Jurkat, Clone E6-1 (cell line): ENCODE measurements at regions not wholly inside any gene's neighbourhood (a gene's known extent, or its start where the extent isn't known, plus 50 kb on each side); places are given as distances from the start of the nearest gene placed in this dataset.
"Not testable (repeated sequence)": the region's sequence is repeated elsewhere in the genome, so short reads cannot be mapped to it uniquely, and the experiment has no call there.

Experiments used
- DNase-seq: peaks from one replicate; pipeline ENCODE4 v3.0.0-alpha.2; 2011; ENCODE audit warnings: low read depth, low spot score
- H3K4me3 ChIP-seq: 2 replicates; pipeline ENCODE4 v1.5.1; 2011; ENCODE audit warnings: mild to moderate bottlenecking, low read length, control low read depth, moderate library complexity

DNA sequence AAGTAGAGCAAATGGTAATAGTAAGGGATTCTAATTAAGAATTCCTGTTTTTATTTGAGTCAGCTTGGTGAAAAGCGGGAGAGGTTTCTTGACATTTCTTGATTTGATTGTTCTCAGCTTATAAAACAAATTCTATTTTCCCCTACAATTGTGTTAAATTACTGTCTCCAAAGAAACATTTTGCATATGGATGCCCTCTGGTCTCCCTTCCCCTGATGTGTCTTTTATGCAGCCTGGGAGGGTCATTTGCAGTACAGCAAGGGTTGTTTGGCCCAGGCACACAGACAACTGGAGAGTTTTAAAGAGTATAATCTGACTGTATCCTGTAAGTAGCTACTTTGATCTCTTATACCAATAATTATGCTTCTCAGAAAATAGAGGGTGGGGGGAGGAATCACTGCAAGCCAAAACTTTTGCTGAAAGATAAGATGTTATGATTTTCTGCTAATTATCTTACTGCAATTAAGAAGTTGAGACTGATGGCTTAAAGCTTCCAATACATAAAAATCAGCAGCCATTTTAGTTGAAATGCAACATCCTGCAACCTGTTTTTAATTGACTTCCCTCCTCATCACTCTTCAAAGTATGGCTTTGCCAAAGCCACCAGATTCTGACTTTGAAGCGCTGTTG, 204.1 kb upstream of the SEMA6A start:
- no peak for DNase-seq
- H3K4me3 ChIP-seq: no peak overlapping the region

DNA sequence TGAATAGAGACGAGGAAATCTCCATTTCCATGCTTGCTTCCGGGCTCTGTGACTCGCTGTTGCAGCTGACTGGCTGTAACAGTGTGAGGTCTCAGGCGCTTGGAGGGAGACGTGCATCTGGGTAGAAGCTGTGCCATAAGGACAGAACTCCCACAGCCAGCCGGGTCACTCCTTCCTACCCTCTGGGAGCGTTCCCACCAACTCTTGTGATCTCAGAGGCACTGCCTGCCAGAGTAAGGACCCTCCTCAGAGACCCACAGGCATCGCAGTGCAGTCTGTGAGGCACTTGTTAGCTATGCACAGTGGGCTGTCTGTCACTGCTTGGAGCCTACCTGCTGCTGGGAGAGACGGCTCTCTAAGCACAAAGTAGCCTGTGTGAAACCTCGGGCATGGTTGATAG, 203.4 kb upstream of the SEMA6A start:
- no peak for DNase-seq
- no peak overlapping the region for H3K4me3 ChIP-seq

DNA sequence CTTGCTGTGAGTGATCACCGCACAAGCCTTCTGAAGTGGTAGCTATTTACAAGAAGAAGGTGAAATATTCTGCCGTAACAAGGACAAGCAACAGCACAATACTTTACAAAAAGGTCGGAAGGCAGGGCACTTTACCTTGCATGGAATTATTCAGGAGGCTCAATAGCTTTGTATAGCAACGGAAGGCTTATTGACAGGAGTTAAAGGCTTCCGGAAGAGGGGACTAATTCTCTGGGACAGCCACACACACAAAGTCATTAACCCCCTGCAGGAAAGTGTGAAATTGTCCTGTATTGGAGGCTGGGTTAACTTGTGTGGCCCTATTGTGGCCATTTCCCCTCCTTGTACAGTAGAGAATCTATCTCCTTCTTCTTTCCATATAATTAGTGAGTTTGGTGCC, 199.3 kb upstream of the SEMA6A start:
- DNase-seq: no peak
- no peak overlapping the region for H3K4me3 ChIP-seq

DNA sequence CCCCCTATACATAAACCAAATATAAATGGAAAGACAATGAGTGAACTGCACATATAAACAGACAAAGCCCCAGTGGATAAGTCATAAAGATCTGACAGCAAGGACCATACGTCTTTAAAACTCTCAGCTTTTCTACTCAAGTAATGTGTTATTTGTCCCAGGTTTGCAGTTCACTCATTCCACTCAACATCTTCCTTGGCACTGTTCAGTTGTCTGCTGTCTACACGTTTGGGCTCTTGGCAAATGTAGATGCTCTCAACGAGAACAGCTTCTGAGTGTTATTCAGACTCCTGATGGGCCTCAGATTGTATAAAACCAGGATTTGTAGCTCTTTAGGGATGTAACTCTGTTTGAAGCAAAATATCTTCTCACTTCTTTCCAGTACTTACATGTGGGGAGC, 198.2 kb upstream of the SEMA6A start:
- no peak overlapping the region for H3K4me3 ChIP-seq
- no peak for DNase-seq

DNA sequence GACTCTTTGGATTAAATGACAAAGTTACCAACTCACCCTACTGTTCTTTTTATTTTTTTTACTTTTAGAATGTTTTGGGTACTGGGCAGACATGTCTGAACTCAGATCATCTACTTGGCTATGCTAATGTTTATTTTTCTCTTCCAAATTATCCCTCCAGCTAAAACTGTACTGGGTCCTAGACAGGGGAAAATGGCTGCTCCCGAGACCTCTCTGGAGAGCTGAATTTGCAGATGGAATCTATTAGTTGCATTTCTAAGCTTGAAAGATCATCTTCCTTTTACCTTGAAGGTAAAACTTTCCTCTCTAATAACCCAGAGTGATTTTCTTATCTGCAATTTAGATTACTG, 197.5 kb upstream of the SEMA6A start:
- H3K4me3 ChIP-seq: no peak overlapping the region
- no peak for DNase-seq

DNA sequence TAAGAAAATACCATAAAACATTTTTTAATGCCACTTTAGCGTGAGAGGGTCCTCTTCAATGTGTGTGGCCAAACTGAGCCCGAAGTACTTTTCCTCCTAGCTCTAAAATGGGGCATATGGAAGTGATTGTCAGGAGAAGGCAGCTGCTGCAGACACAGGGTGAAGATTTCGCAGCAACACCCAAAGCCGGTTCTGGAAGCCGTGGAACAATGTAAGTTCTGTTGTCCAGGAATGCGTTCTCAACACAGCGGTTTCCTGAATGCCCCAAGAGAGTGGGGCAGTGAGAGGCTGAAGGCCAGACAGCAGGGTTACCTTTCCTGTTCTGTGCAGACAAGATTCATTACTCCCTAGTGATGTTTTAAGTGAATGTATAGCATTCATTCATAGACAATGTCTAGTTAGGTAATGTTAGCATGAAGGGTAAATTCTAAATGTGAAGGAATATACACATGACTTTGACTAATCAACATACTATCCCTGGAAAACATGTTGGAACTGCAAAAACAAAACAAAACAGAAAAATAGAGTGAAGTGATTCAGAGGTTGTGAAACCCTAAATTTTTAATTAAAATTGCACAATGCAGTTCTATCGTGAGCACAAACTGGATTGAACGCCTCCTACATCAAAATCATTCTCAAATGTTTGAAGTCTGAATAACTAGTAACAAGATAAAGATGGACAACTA, 197.0 kb upstream of the SEMA6A start:
- H3K4me3 ChIP-seq: no peak overlapping the region
- DNase-seq: no peak

DNA sequence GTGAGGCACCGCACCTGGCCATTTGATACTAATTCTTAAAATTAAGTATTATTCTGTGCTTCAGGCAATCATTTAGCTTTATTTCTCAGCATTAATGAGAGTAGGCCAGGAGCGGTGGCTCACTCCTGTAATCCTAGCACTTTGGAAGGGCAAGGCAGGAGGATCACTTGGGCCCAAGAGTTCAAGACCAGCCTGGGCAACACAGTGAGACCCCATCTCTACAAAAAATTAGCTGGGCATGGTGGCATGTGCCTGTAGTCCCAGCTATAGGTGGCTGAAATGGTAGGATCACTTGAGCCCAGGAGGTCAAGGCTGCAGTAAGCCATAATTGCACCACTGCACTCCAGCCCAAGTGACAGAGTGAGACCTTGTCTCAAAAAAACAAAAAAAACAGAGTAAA, 195.3 kb upstream of the SEMA6A start:
- not testable (repeated sequence) for H3K4me3 ChIP-seq, DNase-seq

DNA sequence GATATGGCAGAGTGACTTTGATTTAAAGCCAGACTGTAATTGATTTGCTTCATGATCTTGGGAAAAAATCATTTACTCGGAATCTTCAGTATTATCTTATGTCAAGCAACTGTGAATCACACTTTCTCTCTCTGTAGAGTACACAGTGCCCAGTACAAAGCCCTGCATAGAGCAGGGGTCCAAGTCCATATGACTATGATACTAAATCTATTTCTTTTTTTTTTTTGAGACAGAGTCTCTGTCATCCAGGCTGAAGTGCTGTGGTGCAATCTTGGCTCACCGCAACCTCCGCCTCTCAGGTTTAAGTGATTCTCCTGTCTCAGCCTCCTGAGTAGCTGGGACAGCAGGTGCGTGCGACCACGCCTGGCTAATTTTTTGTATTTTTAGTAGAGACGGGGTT, 194.8 kb upstream of the SEMA6A start:
- no peak for DNase-seq
- H3K4me3 ChIP-seq: no peak overlapping the region

DNA sequence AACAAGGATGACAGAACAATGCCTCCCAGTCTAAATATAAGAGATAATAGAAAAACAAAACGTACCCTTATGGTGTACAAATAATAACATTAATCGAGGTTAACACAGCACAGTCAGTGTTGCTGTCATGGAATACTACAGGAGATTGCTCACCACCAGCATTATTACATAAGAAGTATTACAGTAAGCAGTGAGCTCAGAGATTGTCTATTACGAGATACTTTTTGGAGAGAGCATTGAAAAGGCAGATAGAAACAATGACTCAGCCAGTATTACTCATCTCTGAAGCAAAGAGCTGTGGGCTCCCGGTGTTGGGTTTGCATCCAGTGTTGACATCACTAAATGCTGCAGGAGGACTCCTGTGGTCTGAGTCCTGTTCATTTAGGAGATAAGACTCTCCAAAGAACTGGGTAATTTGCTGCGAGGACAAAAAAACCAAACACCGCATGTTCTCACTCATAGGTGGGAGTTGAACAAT, 191.9 kb upstream of the SEMA6A start:
- no peak for DNase-seq
- H3K4me3 ChIP-seq: no peak overlapping the region

DNA sequence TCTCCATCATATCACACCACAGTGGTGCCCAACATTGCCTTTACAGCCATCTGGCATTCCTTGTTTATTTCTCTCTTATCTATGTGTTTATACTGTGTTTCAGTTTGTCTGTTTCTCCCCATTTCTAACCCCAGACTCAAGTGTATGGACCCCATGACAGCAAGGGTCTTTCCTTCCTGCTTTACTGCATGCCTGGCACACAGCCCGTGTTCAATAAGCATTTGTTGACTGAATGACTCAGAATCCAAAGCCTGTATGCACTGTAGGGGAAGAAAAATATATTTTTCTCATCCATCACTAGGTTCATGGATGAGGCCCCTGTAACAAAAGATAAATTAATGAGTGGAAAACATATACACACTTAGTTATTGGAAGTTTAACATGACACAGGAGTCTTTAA, 190.8 kb upstream of the SEMA6A start:
- DNase-seq: no peak
- H3K4me3 ChIP-seq: no peak overlapping the region

DNA sequence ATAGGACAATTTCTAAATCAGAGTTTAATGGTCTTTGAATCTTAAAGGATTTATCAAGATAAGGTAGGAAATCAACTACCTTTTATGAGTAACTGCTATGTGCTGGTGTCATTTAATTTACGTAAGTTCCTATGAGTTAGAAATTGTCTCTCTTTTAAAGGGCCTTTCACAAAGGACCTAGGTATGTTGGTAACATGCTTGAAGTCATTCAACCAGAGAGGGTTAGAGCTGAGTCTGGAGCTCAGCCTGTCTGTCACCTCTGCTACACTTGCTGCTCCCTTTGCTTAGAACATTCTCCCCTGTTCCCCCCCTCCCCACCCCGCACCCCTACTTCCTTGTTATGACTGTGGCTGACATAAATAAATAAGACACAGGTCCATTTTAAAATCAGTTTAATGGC, 190.3 kb upstream of the SEMA6A start:
- DNase-seq: no peak
- no peak overlapping the region for H3K4me3 ChIP-seq

DNA sequence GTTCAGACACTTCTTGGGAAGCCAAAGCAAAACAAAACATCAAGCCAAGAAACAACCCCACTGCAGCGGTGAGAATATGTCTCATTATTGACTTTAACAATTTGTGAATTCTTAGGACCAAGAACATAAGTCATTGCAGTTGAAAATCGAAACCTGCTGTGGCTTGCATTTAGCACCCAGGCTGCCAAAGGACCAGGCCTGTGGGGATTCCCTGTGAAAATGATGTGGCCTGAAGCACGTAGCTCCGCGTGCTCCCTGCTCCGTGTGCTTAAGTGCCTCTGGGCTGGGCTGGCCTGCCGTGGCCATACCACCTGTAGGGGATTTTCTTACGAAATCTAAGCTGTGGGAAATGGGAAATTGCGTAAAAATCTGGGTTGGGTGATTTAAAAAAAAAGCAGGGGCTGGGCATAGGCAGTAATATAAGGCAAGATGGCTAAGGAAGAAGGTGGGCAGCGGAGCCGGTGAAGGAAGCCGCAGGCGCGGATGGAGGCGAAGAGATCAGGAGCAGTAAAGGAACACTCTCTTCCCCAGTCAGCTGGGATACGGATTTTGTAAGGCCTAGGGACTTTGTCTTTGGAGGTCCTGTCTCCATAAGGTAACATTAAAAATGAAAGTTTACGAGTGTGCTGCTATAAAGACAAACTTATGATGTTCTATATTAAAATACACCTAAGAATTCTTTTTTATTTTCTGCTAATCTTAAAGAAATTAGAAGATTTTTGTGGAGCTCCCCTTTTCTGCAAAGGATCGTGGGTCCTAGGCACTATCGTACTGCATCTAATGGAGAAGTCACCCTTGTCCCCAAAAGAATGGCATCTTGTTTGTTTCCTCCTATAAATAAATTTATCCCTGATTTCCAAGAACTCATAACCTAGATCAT, 189.6 kb upstream of the SEMA6A start:
- no peak for DNase-seq
- H3K4me3 ChIP-seq: no peak overlapping the region

DNA sequence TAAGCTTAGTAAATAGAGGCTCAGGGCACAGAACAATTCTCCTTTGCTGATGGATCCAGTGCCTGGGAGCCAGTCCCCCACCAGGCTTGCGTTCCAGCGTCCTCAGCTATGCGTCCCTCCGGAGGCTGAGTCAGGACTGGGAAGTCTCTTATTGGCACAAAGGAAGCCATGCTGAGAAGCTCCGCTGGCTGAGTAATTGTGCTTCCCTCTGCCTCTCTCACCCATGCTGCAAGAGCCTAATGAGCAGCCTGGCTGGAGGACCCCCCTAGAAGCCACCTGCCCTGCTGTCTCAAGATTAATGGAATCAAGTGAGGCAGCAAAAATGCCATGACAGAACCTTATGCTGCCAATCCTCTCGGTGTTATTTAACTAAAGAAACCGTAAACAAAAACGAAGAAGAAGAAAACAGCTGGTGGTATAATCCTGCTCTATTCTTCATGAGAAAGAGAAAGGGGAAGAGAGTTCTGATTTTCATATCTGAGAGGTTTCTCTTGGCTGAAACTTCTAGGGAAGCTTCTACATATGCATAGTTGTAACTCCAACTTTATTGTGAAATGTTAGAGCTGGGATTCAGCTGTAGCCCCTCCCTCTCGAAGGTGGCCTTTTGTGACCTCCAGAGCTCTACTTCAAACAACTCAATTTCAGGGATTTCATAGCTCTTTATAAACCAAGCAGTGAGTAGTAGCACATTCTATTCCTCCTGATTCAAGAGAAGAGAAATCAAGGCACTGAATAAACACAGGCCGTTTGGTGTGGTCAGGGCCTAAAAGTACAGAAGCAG, 185.4 kb upstream of the SEMA6A start:
- H3K4me3 ChIP-seq: no peak overlapping the region

DNA sequence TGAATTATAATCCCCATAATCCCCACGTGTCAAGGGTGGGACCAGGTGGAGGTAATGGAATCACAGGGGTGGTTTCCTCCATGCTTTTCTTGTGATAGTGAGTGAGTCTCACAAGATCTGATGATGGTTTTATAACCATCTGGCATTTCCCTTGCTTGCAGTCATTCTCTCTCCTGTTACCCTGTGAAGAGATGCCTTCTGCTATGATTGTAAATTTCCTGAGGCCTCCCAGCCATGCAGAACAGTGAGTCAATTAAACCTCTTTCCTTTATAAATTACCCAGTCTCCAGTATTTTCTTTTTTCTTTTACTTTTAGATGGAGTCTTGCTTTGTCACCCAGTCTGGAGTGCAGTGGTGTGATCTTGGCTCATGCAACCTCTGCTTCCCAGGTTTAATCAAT, 182.7 kb upstream of the SEMA6A start:
- no peak for DNase-seq

More for the DNA sequence above, 185.4 kb upstream of the SEMA6A start:
- no peak for DNase-seq

DNA sequence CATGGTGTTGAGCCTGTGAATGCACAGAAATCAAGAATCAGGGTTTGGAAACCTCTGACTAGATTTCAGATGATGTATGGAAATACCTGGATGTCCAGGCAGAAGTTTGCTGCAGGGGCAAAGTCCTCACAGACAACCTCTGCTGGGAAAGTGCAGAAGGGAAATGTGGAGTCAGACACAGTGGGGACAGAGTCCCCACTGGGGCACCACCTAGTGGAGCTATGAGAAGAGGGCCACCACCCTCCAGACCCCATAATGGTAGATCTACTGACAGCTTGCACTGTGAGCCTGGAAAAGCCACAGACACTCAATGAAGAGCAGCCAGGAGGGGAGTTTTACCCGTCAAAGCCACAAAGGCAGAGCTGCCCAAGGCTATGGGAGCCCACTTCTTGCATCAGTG, 181.9 kb upstream of the SEMA6A start:
- H3K4me3 ChIP-seq: no peak overlapping the region
- no peak for DNase-seq

More for the DNA sequence above, 182.7 kb upstream of the SEMA6A start:
- no peak overlapping the region for H3K4me3 ChIP-seq

DNA sequence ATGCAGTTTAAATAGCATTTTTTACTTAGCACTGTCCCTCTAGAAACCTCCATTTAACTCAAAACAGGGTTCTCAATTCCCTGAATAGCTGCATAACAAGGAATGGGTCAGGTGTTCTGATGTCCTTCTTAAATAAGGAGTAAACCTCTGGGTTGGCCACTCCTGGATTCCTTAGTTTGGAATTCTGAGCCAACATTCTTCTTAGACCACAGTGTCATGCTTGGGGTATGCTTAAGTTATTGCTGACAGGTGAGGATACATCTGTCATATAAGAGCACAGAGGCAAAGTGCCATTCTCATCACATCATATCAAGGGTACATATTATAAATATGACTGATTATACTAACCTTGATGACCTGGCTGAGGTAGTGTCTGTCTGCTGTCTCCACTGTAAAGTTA, 179.9 kb upstream of the SEMA6A start:
- no peak overlapping the region for H3K4me3 ChIP-seq
- DNase-seq: no peak

DNA sequence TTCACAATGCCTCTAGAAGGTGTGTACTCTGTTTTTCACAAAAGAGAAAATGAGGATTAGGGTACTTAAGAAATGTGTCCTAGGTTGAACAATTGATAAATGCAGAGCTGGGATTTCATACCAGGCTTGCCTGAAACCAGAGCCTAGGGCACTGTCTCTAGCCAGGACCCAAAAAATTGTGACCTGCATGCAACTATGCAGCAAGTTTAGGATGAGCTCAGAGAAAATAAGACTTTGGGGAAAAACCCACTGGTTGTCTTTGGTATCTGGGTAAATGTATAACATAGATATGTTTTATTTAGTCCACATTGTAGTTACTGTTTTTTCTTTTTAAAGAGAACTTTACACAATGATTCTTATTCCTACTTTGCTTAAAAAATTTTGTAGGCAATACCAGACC, 177.1 kb upstream of the SEMA6A start:
- no peak for DNase-seq
- no peak overlapping the region for H3K4me3 ChIP-seq

DNA sequence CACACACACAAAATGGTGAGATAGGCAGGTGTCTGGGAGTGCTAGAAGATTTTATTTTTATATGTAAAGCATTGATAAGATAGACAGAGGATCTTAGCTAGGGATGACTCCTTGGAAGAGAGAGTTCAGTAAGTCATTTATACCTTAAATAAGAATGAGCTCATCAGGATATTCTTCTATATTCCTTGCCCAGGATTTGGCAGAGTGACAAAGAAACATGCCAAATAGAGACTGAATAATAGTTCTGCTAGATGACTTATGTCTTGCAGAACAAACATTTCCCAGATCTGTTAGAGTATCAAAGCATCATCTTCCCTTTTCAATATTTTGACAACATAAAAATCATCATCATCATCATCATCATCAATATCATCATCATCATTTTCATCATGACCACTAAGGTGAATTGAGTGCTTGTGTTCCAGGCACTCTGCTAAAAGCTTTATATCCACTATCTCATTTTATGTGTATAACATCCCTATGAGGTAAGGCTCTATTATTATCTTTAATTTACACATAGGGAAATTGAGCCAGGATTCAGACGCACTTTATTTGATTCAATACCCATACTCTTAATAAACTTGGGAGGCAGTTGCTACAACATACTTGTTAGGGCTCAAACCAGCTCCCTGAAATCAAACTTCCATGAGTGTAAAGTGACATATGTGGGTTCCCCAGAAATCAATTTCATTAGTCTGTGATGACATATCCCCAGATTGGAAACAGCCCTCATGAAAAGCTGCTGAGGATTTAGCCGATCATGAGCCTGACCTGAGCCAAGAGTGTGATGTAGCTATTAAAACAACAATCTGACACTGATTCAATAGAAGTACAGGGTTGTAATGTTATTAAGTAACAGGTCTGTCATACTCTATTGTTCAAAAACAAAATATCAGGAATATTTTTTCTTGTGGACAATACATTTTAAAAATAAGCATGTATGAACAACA, 176.3 kb upstream of the SEMA6A start:
- no peak for DNase-seq
- no peak overlapping the region for H3K4me3 ChIP-seq
